RWPE2 (cell line): ENCODE measurements at regions not wholly inside any gene's neighbourhood (a gene's known extent, or its start where the extent isn't known, plus 50 kb on each side); places are given as distances from the start of the nearest gene placed in this dataset.

ENCODE experiments used
- ATAC-seq: fragments of 200-7000 bp; cut with Tn5 transposase; 3 replicates; pipeline ENCODE4 v1.9.1; 2021; ENCODE audit warnings: low read depth
- DNase-seq: peaks from one replicate; pipeline ENCODE4 v3.0.0-alpha.2; 2020; ENCODE audit warnings: low spot score
- H3K27ac ChIP-seq: fragments of 450-650 bp; 2 replicates; pipeline ENCODE4 v1.5.1; 2017; ENCODE audit warnings: mild to moderate bottlenecking; ENCODE audit not compliant: poor library complexity, severe bottlenecking
- H3K27me3 ChIP-seq: fragments of 250-450 bp; sonication (Bioruptor Pico); 2 replicates; pipeline ENCODE4 v1.5.1; 2021; ENCODE audit warnings: mild to moderate bottlenecking, moderate library complexity; ENCODE audit not compliant: insufficient read depth, poor library complexity, severe bottlenecking
- H3K36me3 ChIP-seq: fragments of 250-450 bp; sonication (Bioruptor Pico); 2 replicates; pipeline ENCODE4 v1.5.1; 2020; ENCODE audit warnings: low read depth, mild to moderate bottlenecking, moderate library complexity
- H3K4me1 ChIP-seq: fragments of 250-450 bp; sonication (Bioruptor Pico); 2 replicates; pipeline ENCODE4 v1.5.1; 2021; ENCODE audit warnings: mild to moderate bottlenecking, moderate library complexity; ENCODE audit not compliant: insufficient read depth, poor library complexity, severe bottlenecking
- H3K4me3 ChIP-seq: fragments of 250-450 bp; sonication (Bioruptor Pico); 2 replicates; pipeline ENCODE4 v1.5.1; 2021; ENCODE audit warnings: mild to moderate bottlenecking, moderate library complexity; ENCODE audit not compliant: severe bottlenecking
- H3K9me3 ChIP-seq: fragments of 250-450 bp; sonication (Bioruptor Pico); 2 replicates; pipeline ENCODE4 v1.5.1; 2021; ENCODE audit warnings: mild to moderate bottlenecking, moderate library complexity; ENCODE audit not compliant: severe bottlenecking
- TF ChIP-seq, protein P1 (sequence below): fragments of 450-650 bp; IDR thresholded peaks from one replicate; pipeline ENCODE4 v1.5.1; 2017; ENCODE audit warnings: mild to moderate bottlenecking, moderate library complexity; ENCODE audit not compliant: poor library complexity, severe bottlenecking

- Histone ChIP-seq H3K27me3 (no peaks in the 10 kb centered on the region), H3K4me3 (no peak overlapping the region), H3K9me3 (no peaks in the 10 kb centered on the region), H3K36me3 (no peaks in the 10 kb centered on the region), H3K4me1 (no peaks in the 10 kb centered on the region), H3K27ac (no peak overlapping the region)
- ATAC-seq (no peak), DNase-seq (no peak)
- TF ChIP-seq, protein P1, sequence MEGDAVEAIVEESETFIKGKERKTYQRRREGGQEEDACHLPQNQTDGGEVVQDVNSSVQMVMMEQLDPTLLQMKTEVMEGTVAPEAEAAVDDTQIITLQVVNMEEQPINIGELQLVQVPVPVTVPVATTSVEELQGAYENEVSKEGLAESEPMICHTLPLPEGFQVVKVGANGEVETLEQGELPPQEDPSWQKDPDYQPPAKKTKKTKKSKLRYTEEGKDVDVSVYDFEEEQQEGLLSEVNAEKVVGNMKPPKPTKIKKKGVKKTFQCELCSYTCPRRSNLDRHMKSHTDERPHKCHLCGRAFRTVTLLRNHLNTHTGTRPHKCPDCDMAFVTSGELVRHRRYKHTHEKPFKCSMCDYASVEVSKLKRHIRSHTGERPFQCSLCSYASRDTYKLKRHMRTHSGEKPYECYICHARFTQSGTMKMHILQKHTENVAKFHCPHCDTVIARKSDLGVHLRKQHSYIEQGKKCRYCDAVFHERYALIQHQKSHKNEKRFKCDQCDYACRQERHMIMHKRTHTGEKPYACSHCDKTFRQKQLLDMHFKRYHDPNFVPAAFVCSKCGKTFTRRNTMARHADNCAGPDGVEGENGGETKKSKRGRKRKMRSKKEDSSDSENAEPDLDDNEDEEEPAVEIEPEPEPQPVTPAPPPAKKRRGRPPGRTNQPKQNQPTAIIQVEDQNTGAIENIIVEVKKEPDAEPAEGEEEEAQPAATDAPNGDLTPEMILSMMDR: no peak
These were observed 474.0 kb upstream of the ACTBL2 start for GRCh38 chr5:57956636-57957035.

DNA sequence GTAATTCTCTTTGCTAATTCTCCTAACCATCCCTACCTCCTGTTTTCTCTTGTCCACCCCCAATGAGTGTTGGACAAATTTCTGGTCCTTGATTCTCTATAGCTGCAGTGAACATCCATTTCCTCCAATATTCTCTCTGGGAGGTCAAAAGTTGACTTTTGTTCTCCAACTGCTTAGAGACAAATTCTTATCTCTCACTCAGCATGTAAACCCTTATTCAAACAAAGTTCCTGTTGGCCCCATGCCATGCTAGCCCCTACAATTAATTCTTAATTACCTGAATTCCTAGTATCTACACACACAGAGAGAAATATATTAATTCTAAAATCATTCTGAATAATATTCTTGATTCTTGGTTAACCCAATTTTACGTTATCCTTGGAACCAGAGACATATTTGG lies 472.9 kb upstream of the ACTBL2 start:
- ATAC-seq (no peak), DNase-seq (no peak)
- H3K4me3 ChIP-seq: no peak overlapping the region
- no peak overlapping the region for H3K27ac ChIP-seq
- TF ChIP-seq, protein P1: no peak
- H3K9me3 ChIP-seq: no peaks in the 10 kb centered on the region
- no peaks in the 10 kb centered on the region for H3K4me1 ChIP-seq
- H3K36me3 ChIP-seq: no peaks in the 10 kb centered on the region
- H3K27me3 ChIP-seq: no peaks in the 10 kb centered on the region

DNA sequence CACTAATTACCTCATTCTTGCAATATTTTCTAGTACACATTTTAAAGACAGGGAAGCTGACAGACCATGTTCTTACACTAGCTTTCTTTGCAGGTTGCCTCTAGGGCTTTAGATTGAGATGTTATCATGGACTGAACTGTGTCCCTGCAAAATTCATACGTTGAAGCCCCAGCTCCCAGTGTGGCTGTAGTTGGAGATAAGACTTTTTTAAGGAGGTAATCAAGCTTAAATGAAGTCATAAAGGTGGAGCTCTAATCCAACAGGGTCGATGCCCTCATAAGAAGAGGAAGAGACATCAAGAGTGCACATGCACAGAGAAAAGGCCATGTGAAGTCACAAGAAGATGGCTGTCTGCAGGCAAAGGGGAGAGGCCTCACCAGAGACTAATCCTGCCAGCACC lies 471.2 kb upstream of the ACTBL2 start:
- H3K36me3 ChIP-seq: no peaks in the 10 kb centered on the region
- no peaks in the 10 kb centered on the region for H3K27me3 ChIP-seq
- H3K4me1 ChIP-seq: no peaks in the 10 kb centered on the region
- TF ChIP-seq, protein P1: no peak
- no peak overlapping the region for H3K27ac ChIP-seq
- no peaks in the 10 kb centered on the region for H3K9me3 ChIP-seq
- DNase-seq (no peak), ATAC-seq (no peak)
- no peak overlapping the region for H3K4me3 ChIP-seq

GRCh38 chr5:57950616-57951228 lies 468.1 kb upstream of the ACTBL2 start:
- no peak overlapping the region for H3K27ac ChIP-seq
- no peaks in the 10 kb centered on the region for H3K36me3 ChIP-seq
- DNase-seq: no peak
- ATAC-seq: no peak
- no peaks in the 10 kb centered on the region for H3K27me3 ChIP-seq
- H3K4me1 ChIP-seq: no peaks in the 10 kb centered on the region
- TF ChIP-seq, protein P1: no peak
- H3K9me3 ChIP-seq: no peaks in the 10 kb centered on the region
- H3K4me3 ChIP-seq: no peak overlapping the region

GRCh38 chr5:57948091-57948490 lies 465.5 kb upstream of the ACTBL2 start:
- H3K36me3 ChIP-seq: no peaks in the 10 kb centered on the region
- TF ChIP-seq, protein P1: no peak
- no peaks in the 10 kb centered on the region for H3K9me3 ChIP-seq
- no peaks in the 10 kb centered on the region for H3K27me3 ChIP-seq
- H3K4me1 ChIP-seq: no peaks in the 10 kb centered on the region
- ATAC-seq: no peak
- no peak overlapping the region for H3K4me3 ChIP-seq
- no peak for DNase-seq
- no peak overlapping the region for H3K27ac ChIP-seq
